Pancreas (tissue), 10 donors: ENCODE measurements at regions not wholly inside any gene's neighbourhood (a gene's known extent, or its start where the extent isn't known, plus 50 kb on each side); places are given as distances from the start of the nearest gene placed in this dataset.

Source experiments
- ATAC-seq, 4 donors: fragments of 200-7000 bp; cut with Tn5 transposase; one replicate each; pipeline versions ENCODE4 v1.8.0 to v1.9.1; 2020; ENCODE audit warnings: mild to moderate bottlenecking in 4 of 4, moderate library complexity in 4 of 4
- DNase-seq, 6 donors: peaks; one replicate each; pipeline ENCODE4 v3.0.0-alpha.2; 2020
- FAIRE-seq: peaks from 2 replicates; lab custom pipeline; 2012; peaks lifted over from hg19 to GRCh38; lab: Jason Lieb, UNC
- H3K27ac ChIP-seq, 4 donors: fragments of 200-600 bp; sonication (generic); 1 replicate in 3 of 4; 2 replicates in 1 of 4; pipeline versions ENCODE4 v1.5.0 to v1.8.0; 2020
- H3K27me3 ChIP-seq, 4 donors: fragments of 200-600 bp; one replicate each; pipeline ENCODE4 v1.8.0; 2021
- H3K36me3 ChIP-seq, 3 donors: fragments of 200-600 bp; sonication (generic) in 1 of 3; one replicate each; pipeline versions ENCODE4 v1.5.0 to v1.8.0; 2020 to 2021
- H3K4me1 ChIP-seq, 3 donors: fragments of 200-600 bp; one replicate each; pipeline ENCODE4 v1.8.0; 2021
- H3K4me3 ChIP-seq, 4 donors: fragments of 200-600 bp; sonication (generic) in 2 of 4; one replicate each; pipeline versions ENCODE4 v1.5.0 to v1.8.0; 2020 to 2021
- H3K9me3 ChIP-seq, 4 donors: fragments of 200-600 bp; one replicate each; pipeline ENCODE4 v1.8.0; 2021
- CTCF ChIP-seq, 4 donors: fragments of 200-600 bp; sonication (generic) in 3 of 4; IDR thresholded peaks; one replicate each; pipeline versions ENCODE4 v1.5.0 to v1.8.0; 2021; ENCODE audit warnings: antibody characterized with exemption in 4 of 4
- WGBS, 2 donors: extraction: QIAGEN DNeasy Blood & Tissue Kit; methylation state at CpG; one replicate each; pipeline ENCODE4 v1.1.7; 2013; 5-methylcytosine and 5-hydroxymethylcytosine counted together
- intact Hi-C, 3 donors: fragments of 100-400 bp; cut with DNase I; formaldehyde crosslinking; loops; one replicate each; pipeline versions ENCODE4 v1.11.1 to v1.14.2; 2022
- donor health status: healthy with polysubstance abuse.
- donor health status: DM: no; HTN: no; CAD: no; lungs with moderate emphysema.
- donor health status: DM: no; HTN: no; CAD: no.
- donor health status: control.
- donor health status: control.
- donor health status: Bipolar disorder and iron deficiency.
- donor health status: DM: yes; HTN: yes; CAD: no.
- donor health status: DM: no; HTN: no; CAD: no.
- donor health status: DM: no; HTN: no; CAD: no.
- donor health status: DM: yes; HTN: yes; CAD: no.

- FAIRE-seq: no peak
- no peak overlapping the region for H3K4me3 ChIP-seq
- H3K27ac ChIP-seq: no peak overlapping the region
- H3K27me3 ChIP-seq: peaks cover 0 to 4% (median 0%) of the 10 kb centered on the region in 4 donors
- TF ChIP-seq CTCF (IDR thresholded peaks at IDR 0.05): no peak
- H3K4me1 ChIP-seq: no peaks in the 10 kb centered on the region
- no peak for ATAC-seq
- no peaks in the 10 kb centered on the region for H3K9me3 ChIP-seq
- DNase-seq: no peak
- intact Hi-C loops: no loop called here
- 41 to 53% methylated on average over 5 of the region's 5 CpGs for WGBS, 2 donors
- no peaks in the 10 kb centered on the region for H3K36me3 ChIP-seq
Observed at GRCh38 chr12:127857661-127858060, 409.3 kb upstream of the TMEM132C start.

GRCh38 chr12:127860536-127860935, 406.4 kb upstream of the TMEM132C start:
- intact Hi-C loops: no loop called here

GRCh38 chr12:127861406-127861805, 405.6 kb upstream of the TMEM132C start:
- intact Hi-C loops: no loop called here
- no peak for TF ChIP-seq CTCF (IDR thresholded peaks at IDR 0.05)
- Histone ChIP-seq H3K36me3 (no peaks in the 10 kb centered on the region), H3K9me3 (no peaks in the 10 kb centered on the region), H3K4me1 (no peaks in the 10 kb centered on the region), H3K27ac (no peak overlapping the region), H3K27me3 (peaks cover 0 to 5% (median 0%) of the 10 kb centered on the region in 4 donors), H3K4me3 (no peak overlapping the region)
- no peak for DNase-seq
- no peak for ATAC-seq
- no peak for FAIRE-seq
- WGBS, 2 donors: 49 to 54% methylated on average over 3 of the region's 3 CpGs

More at GRCh38 chr12:127860536-127860935, 406.4 kb upstream of the TMEM132C start:
- no peak overlapping the region for H3K27ac ChIP-seq
- TF ChIP-seq CTCF (IDR thresholded peaks at IDR 0.05): no peak
- WGBS, 2 donors: 60 to 66% methylated on average over 6 of the region's 6 CpGs
- no peaks in the 10 kb centered on the region for H3K9me3 ChIP-seq
- ATAC-seq (no peak), DNase-seq (no peak), FAIRE-seq (no peak)
- no peak overlapping the region for H3K4me3 ChIP-seq
- H3K27me3 ChIP-seq: peaks cover 0 to 5% (median 0%) of the 10 kb centered on the region in 4 donors
- no peaks in the 10 kb centered on the region for H3K4me1 ChIP-seq
- no peaks in the 10 kb centered on the region for H3K36me3 ChIP-seq

GRCh38 chr12:127873306-127873705, 393.7 kb upstream of the TMEM132C start:
- WGBS, 2 donors: 53 to 70% methylated on average over 2 of the region's 2 CpGs
- DNase-seq (no peak), FAIRE-seq (no peak), ATAC-seq (no peak)
- intact Hi-C loops: no loop called here
- TF ChIP-seq CTCF (IDR thresholded peaks at IDR 0.05): no peak
- Histone ChIP-seq H3K27ac (no peak overlapping the region), H3K4me3 (no peak overlapping the region), H3K27me3 (peaks cover 0 to 4% (median 0%) of the 10 kb centered on the region in 4 donors), H3K4me1 (no peaks in the 10 kb centered on the region), H3K9me3 (no peaks in the 10 kb centered on the region), H3K36me3 (no peaks in the 10 kb centered on the region)

- FAIRE-seq (no peak), DNase-seq (no peak), ATAC-seq (no peak)
- TF ChIP-seq CTCF (IDR thresholded peaks at IDR 0.05): no peak
- Histone ChIP-seq H3K9me3 (no peaks in the 10 kb centered on the region), H3K36me3 (no peaks in the 10 kb centered on the region), H3K27me3 (peaks cover 0 to 5% (median 0%) of the 10 kb centered on the region in 4 donors), H3K4me1 (no peaks in the 10 kb centered on the region), H3K27ac (no peak overlapping the region), H3K4me3 (no peak overlapping the region)
- intact Hi-C loops: no loop called here
- WGBS, 2 donors: 48 to 65% methylated on average over 3 of the region's 3 CpGs
Observed at GRCh38 chr12:127881371-127882140, 385.4 kb upstream of the TMEM132C start.
